HG03520 (cell line): ENCODE measurements at regions not wholly inside any gene's neighbourhood (a gene's known extent, or its start where the extent isn't known, plus 50 kb on each side); places are given as distances from the start of the nearest gene placed in this dataset.

Experiments used
- ATAC-seq: cut with Tn5 transposase; IDR thresholded peaks from one replicate; pipeline ENCODE4 v1.9.1; 2021; ENCODE audit warnings: mild to moderate bottlenecking, moderate library complexity; ENCODE audit not compliant: unreplicated experiment

DNA sequence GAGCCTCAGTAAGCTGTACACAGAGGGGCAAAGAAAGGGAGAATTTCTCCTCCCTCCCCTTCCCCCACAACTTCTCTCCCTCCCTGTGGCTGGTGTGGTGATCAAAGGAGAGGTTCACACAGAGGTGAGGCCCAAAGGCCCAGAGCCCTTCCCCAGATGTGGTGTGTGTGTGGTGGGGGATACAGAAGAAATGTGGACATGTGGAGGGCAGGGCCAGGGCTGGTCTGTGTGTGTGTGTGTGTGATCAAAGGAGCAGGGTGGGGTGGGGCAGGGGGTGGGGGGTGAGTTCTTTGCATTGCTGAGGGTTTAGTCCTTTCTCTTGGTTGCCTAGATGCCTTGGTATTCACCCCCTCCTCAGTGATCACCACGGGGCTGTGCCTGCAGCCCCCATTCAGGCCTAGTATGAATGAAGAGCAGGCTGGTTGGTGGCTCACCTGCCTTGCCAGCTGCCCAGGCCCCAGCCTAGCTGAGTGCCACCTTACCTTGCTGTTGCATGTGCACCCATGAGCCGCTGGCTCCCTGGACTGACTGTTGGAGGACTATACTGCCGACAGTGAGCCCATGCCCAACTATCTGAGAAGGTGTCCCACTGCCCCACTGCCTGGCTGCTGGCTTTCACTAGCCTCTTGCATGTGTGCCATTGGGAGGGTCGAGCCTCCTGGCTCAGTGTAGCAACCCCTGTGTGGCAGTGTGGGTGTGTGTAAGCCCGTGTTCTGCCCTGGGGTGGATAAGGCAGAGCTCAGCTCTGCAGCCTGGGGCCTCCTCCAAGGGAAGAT, 101.9 kb downstream of the EFNB1 start:
- no peak for ATAC-seq

DNA sequence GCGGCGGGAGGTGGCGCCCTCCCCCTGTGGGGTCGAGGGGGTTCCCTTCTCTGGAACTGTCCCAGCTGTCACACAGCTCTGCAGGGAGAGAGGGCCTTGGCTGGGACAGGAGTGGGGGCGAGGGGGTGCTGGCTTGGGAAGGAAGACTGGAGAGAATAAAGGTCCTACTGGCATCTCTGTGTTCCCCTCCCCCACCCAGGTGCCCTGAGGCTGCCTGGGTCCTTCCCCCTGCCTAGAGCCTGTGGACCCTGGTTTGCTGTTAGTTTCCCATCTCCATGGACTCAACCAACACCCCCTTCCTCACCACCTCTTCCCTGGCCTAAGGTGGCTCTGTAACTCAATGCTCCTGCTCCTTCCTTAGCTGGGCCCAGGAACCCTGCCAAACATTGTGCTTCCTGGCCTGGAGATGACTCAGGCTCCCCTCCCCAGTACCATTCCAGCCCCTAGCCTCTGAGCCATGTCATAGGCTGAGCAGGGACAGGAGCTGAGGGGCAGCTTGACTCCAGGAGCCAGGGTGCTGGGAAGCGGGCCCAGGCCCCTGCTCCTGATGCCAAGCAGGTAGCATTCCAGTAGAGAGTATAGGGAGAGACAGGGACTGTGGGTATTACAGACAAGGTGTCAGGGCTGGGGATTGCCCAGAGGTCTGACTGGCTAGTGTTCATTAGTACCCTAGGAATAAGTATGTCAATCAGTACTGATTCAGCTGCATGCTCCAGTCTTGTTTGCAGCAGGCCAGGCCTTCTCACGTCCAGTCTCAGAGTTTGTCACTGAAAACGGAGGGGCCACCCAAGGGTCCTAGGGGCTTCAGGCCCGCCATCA, 100.7 kb downstream of the EFNB1 start:
- ATAC-seq: no peak

DNA sequence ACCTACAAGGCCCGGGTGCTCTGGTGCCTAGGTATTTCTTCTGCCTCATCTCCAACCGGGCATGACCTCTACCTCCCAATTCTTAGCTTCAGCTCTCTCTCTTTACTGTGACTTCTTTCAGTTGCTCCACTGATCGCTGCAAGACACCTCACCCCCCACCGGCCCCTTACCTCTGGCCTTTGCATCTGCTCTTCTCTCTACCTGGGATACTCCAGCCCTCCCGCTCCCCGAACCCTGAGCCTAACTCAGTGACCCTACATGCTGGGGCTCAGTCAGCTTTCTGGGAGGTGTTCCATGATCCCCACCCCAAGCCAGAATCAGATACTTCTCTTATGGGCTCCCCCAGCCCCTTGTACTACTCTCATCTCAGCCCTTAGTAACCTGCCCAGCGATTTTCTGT, 99.6 kb downstream of the EFNB1 start:
- no peak for ATAC-seq

DNA sequence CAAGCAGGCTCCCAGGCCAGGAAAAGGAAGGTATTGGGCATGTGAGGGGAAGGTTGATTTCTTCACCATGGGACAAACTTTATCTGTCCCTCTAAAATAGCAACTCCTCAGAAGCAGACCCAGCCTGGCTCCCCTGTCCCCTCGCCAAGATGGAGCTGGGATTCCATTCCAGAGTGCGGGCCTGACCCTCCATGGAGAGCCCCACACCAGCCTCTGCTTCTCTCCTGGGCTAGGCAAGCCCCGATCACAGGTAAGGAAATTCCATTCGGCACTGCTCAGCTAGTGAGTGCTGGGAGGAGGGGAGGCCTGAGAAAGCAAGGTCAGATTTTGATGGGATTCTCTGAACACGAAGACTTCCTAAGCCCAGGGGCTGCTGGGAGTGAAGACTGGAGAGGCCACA, 98.4 kb downstream of the EFNB1 start:
- no peak for ATAC-seq

DNA sequence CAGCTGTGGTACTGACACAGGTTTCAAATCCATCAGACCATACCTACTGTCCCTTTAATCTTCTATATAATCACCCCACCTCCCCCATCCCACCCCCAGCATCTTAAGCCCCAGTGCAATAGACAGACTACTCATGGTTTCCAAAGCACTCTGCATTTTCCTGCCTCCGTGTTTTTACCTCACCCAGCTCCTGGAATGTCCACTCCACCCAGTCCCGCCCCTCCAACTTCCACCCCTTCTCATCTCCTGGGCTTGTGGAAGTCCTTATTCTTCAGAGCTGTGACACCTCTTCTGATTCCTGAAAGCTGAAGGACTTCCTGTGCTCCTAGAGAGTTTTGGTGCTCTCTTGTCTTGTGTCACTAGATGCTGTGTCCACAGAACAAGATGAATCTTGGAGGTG, 94.3 kb downstream of the EFNB1 start:
- ATAC-seq: no peak

DNA sequence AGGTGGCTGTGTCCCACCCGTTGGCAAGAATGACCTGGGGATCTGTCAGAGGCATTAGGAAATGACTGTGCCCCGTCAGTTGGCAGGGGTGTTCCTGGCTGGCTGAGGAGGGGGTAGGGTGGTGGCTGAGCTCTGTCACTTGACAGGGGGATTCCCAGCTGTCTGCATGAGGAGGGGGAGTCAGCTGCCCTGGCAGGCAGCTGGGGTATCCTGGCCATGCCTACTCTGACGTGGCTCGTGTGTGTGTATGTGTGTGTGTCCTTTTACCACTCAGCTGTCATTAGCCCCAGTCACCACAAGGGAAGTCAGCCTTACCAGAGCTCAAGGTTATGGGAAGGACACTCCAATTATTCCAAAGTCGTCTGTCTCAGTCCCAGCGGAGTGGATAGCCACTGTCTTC, 93.2 kb downstream of the EFNB1 start:
- no peak for ATAC-seq

DNA sequence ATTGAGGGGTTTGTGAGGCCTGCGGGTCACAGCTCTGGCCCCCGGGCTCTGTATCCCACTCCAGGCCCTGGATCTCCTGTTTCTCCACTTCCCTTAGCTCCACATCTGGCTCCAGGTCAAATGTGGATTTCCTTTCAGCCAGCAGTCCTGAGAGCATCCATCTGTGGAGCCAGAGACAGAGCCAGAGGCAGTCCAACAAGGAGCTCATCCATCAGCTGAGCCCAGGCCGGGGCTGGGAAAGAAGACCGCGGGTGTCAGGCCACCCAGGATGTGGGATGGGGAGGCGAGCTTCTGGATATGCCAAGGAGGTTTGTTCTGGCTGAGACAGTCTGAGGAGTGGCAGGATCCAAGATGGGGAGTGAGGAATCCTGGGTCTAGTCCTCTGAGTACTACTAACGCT, 91.7 kb downstream of the EFNB1 start:
- no peak for ATAC-seq

DNA sequence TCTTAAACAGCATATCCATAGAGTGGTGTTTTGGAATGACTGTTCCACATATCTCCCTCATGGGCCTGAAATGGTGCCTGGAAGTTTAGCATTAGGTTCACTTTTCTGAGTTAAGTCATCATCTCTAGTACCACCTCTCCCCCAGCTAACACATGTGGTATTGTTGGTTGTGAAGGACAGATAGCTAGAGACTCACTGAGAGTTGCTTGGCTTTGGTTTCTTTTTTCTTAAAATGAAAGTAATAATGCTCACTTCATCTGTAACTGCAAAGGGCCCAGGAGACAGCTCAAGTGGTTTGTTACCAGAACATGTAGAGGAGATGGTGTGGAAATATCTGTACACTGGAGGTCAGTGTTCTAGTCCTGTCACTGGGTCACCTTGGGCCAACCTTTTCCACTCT, 90.9 kb downstream of the EFNB1 start:
- no peak for ATAC-seq

DNA sequence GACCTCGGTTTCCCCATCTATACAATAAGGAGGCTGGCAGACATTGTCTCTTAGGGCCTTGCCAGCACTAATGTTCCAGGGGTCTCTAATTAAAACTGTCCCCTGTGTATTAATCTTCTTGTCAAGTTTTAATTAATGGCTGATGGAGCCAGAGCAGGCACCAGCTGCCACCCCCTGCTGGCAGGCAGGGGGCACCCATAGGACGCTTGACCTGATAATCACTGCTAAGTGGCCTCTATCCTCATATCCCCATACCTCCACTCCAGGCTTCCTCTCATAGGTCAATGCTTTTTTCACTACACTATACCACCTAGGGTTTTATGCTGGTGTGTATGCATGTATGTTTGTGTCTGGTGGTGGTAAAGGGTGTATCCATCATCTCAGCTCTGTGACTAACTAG, 89.4 kb downstream of the EFNB1 start:
- ATAC-seq: no peak

DNA sequence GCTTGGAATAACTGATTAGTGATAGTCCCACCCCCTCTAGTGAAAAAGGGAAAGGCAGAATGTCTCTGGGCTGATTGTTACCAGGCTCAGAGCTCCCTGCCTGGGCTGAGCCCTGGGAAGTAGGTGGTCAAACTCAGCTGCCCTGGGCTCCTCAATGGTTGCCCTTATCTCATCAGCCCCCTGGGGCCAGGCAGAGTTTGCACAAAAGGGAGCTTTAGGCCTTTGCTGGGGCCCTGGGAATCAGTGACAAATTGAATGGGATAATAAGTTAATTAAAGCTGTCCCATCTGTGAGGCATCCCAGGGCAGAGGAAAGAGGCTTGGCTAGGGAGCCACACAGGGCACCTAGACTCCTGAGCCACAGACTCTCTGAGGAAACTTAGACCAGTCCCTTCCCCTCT, 89.0 kb downstream of the EFNB1 start:
- ATAC-seq: no peak

DNA sequence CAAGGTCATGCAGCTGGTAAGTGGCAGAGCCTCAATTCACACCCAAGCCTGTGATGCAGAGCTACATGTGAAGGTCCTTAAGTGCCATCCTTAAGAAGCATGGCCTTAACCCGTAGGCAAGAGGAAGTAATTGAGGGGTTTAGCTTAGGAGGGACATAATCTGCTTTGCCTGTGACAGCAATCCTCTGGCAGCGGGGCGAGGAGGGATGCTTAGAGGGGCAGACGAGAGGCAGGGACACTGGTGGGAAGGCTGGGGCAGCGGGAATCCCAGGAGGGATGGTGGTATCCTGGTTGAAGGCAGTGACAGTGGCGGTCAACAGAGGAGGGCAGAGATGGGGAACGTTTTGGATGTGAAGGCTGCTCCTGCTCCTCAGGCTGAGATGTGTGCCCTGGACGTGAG, 88.1 kb downstream of the EFNB1 start:
- no peak for ATAC-seq

DNA sequence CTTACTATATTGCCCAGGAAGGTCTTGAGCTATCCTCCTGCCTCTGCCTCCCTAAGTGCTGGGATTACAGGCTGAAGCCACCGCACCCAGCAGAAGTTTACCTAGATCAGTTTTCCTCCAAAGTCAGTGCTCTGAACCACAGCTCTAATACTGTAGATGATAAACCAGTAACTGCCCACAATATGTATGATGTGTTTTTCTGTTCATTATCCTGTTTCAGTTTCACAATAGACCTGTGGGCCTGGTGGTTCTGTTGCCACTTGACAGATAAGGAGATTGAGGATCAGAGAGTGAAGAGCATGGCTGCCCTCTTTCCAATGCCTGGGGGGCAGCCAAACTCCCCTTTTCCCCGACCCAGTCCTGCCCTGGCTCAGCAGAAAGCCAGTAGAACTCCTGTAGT, 87.0 kb downstream of the EFNB1 start:
- ATAC-seq: peak; percentile 55

DNA sequence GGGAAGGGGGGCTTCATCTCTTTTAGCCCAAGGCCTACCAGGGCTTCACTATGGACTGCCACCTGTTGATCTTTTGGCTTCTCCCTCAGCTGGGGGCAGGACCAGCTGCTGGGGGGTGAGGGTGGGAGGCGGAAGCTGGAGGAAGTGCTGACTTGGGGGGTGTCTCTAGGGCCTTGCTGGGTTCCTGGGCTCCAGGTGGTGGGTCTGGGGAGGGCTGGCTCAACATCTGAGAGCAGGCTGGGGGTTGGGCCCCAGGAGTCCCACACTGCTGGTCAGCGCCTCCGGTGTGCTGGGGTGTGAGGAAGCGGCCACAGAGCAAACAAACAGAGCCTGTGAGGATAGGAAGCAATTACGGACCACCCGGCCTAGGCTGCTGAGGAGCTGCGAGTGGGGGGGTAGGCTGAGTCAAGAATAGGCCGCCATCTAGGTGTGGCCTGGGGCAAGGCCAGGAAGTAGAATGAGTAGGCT, 85.7 kb downstream of the EFNB1 start:
- ATAC-seq: no peak

DNA sequence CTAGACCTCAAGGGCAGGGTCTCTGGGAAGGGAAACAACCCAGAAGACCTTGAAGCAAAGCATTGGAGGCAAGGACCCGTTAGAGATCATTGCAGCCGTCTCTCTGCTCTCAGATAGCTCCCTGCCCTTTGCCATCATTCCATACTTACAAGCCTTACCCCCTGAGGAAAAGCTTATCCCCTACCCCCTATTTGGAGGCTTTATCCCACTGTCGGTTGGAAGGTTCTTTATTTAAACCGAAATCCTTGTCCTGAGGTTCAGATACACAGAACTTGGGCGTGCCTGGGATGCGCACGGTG, 84.4 kb downstream of the EFNB1 start:
- ATAC-seq: no peak

DNA sequence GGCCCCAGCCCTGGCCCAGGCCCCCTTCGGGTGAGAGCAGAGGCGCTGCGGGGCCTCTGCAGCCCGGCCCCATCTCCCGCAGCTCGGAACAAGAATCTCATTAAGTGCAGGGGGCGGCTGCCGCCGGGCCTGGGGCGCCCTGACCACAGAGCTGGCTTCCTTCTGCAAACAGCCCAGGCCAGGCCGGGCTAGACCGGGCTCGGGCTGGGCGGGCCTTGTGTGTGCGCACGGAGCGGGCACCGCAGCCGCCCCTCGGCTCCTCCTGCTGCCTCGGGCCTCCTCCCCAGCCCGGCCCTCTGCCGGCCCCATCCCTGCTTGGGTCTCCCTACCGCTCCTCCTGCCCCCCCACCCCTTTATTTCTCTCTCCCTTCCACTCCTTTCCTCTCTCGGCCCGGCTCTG, 83.3 kb downstream of the EFNB1 start:
- no peak for ATAC-seq

DNA sequence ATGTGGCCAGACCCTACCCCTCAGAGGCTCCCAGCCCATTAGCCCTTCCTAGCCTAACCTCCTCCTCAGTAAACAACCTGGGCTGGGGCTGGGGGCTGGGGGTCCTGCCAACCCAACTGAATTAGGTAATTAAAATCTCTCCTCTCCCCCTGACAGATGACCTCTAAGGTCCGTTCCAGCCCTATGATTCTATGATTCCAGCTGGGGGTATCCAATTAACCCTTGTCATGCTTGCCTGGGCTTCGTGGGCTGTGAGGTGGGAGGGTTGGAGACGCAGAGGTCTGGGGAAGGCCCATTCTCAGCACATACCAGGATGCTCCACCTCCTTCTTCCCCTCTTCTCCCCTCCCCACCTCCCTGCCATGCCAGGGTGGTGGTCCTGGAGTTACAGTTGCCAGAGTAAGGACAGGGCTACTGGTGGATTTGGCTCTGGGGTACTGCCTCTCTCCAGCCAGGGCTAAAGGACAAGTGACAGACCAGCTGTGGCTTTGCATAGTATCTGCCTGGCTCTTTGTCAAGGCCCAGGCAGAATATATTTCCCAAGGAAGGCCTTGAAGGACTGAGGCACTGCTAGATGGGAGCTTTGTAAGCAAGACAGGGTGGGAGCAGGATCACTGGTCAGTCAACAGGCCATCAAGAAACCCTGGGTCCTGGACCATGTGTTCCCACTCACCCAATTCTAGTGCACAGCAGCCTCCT, 82.1 kb downstream of the EFNB1 start:
- no peak for ATAC-seq

DNA sequence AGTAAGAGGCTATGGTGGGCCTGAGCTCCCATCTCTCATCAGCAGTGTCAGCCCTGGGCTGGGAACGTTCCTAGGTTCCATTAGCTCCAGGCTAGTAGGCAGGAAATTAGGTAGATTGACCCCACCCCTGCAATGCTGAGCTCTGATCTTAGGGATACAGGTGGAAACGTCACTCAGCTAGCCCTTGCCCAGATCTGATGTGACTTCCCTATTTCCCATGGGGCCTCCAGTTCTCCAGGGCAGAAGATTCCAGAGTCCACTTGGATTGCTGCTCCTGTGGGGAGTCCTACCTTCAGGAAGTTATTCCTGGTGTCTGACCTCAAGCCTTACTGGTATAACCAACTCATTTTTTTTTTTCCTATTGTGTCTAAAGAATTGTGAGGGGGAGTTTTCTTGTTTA, 81.1 kb downstream of the EFNB1 start:
- no peak for ATAC-seq

DNA sequence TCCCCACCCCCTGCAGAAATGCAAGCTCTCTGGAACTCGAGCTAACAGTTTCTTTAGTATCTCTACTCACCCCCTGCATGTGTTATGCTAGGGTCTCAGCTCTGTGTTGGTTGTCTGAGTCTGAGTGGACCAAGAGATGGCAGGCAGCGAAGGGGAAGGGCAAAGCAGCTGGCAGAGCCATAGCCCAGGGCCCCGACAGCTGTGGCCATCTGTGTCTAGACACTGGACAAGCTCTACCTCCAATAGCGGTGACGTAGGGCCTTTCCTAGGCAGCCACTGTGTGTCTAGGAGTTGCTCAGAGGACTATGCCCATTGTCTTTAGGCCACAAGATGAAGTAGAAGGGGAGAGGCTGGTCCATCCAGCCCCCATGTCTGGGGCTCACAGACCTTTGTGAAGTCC, 79.2 kb downstream of the EFNB1 start:
- ATAC-seq: no peak

DNA sequence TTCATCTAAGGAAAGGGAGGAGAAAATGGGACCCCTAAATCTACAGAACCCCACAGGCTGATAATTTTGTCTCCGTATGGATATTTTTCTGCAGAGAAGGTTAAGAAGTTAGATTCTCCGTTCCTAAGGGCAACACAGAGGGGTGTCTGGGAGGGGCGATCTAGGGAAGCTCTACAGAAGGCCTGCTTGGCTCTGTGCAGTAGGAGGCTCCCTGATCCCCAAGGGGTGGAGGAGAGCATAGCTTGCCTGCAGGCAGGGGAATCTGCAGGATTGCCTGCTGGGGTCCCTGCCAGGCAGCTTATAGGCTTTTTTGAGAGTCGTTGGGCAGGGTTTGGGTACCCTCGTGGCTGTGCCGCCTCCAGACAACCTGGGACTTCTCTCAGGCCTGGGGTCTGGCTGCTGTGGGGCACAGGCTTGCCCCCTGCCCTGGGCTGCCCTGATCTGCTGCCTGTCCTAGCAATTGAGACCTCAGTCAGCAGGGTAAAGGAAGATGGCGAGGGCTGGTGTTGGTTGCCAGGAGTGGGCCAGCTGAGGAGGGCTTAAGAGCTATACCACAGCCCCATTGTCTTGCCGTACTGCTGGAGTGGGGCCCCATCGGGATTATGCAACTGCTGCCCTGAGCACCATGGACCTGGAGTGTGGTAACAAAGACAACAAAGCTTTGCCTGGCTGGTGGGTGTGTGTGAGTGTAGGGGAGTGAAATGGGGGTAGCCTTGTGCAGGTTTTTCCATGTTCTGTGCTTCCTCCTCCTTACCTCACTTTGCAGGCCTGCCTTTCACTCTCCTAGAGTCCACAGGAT, 74.1 kb downstream of the EFNB1 start:
- no peak for ATAC-seq

DNA sequence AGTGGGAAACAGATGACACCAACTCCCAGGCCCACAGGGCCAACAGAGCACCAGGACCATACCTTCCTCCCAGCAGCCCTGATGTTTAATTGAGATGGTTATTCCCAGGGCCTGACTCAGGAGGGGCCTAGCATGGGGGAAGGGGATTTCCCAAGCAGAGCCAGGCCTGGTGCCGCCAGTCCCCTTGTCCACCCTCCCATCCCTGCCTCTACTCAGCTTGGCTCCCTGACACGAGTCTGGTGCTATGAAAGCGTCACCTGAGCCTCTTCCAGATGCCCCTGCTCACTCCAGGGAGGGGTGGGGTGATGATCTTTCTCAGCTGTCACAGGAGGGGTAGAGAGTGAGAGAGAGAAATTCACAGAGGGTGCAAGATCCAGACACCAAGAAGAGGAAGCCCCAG, 72.7 kb downstream of the EFNB1 start:
- no peak for ATAC-seq

DNA sequence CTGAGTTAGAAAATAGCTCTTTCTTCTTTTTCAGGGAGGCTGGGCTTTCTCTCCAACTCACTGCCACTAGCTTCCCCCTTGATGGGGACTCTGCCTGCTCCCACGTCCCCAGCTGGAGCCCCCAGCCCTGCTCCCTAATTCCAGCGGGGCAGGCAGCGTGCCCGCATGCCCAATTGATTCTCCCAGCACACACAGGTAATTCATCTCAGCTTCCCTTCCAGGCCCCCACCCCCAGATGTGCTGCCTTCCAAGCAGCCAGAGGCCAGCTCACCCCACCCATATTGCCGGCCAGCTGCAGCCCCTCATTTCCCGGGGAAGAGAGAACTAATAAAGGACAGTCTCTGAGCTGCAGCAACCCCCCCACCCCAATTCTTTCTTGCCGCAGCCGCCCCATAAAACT, 69.8 kb downstream of the EFNB1 start:
- no peak for ATAC-seq
